MV-4-11 (cell line): ENCODE measurements at regions not wholly inside any gene's neighbourhood (a gene's known extent, or its start where the extent isn't known, plus 50 kb on each side); places are given as distances from the start of the nearest gene placed in this dataset.
"Not testable (repeated sequence)": the region's sequence is repeated elsewhere in the genome, so short reads cannot be mapped to it uniquely, and the experiment has no call there.

Experiments used
- DNase-seq: peaks from one replicate; lab custom pipeline; 2025; lab: John Stamatoyannopoulos, UW

GRCh38 chr3:21894459-21895340 is 143.7 kb upstream of the ZNF385D start:
- no peak for DNase-seq

GRCh38 chr3:21898316-21898715 is 147.3 kb upstream of the ZNF385D start:
- DNase-seq = no peak

GRCh38 chr3:21901484-21901883 is 150.5 kb upstream of the ZNF385D start:
- DNase-seq = no peak

- DNase-seq = no peak
These were observed 151.9 kb upstream of the ZNF385D start for GRCh38 chr3:21902956-21903355.

GRCh38 chr3:21909096-21909495 is 158.1 kb upstream of the ZNF385D start:
- DNase-seq = no peak

- DNase-seq = no peak
These were observed 161.7 kb upstream of the ZNF385D start for GRCh38 chr3:21912711-21913110.

- no peak for DNase-seq
These were observed 162.8 kb upstream of the ZNF385D start for GRCh38 chr3:21913791-21914190.

GRCh38 chr3:21914451-21914850 is 163.4 kb upstream of the ZNF385D start:
- no peak for DNase-seq

GRCh38 chr3:21919383-21919782 is 168.4 kb upstream of the ZNF385D start:
- DNase-seq = no peak

GRCh38 chr3:21920421-21920861 is 169.4 kb upstream of the ZNF385D start:
- DNase-seq = peak; percentile 5

GRCh38 chr3:21923156-21923555 is 172.1 kb upstream of the ZNF385D start:
- not testable (repeated sequence) for DNase-seq

GRCh38 chr3:21927261-21927660 is 176.3 kb upstream of the ZNF385D start:
- DNase-seq = no peak

GRCh38 chr3:21934591-21934990 is 183.6 kb upstream of the ZNF385D start:
- DNase-seq = no peak

GRCh38 chr3:21936207-21936606 is 185.2 kb upstream of the ZNF385D start:
- no peak for DNase-seq

- DNase-seq = no peak
These were observed 187.3 kb upstream of the ZNF385D start for GRCh38 chr3:21938267-21938681.

- no peak for DNase-seq
These were observed 191.3 kb upstream of the ZNF385D start for GRCh38 chr3:21942328-21942727.

GRCh38 chr3:21944251-21944650 is 193.2 kb upstream of the ZNF385D start:
- no peak for DNase-seq

- no peak for DNase-seq
These were observed 201.8 kb upstream of the ZNF385D start for GRCh38 chr3:21952856-21953255.

GRCh38 chr3:21954709-21955108 is 203.7 kb upstream of the ZNF385D start:
- DNase-seq = no peak

GRCh38 chr3:21955406-21955805 is 204.4 kb upstream of the ZNF385D start:
- DNase-seq = no peak

GRCh38 chr3:21960033-21960432 is 209.0 kb upstream of the ZNF385D start:
- DNase-seq = no peak

- DNase-seq = no peak
These were observed 211.4 kb upstream of the ZNF385D start for GRCh38 chr3:21962456-21962855.

GRCh38 chr3:21966457-21966856 is 215.4 kb upstream of the ZNF385D start:
- DNase-seq = not testable (repeated sequence)

GRCh38 chr3:21979706-21980105 is 228.7 kb upstream of the ZNF385D start:
- DNase-seq = no peak
